SU-DHL-6 (cell line): ENCODE measurements at regions not wholly inside any gene's neighbourhood (a gene's known extent, or its start where the extent isn't known, plus 50 kb on each side); places are given as distances from the start of the nearest gene placed in this dataset.

ENCODE experiments used
- H2AFZ ChIP-seq: fragments of 200-600 bp; sonication (generic); 2 replicates; pipeline ENCODE4 v1.6.1; 2014; ENCODE audit warnings: low read depth, mild to moderate bottlenecking, moderate library complexity, mixed read lengths, antibody characterized with exemption, low read length; ENCODE audit not compliant: severe bottlenecking
- H3F3A ChIP-seq: fragments of 200-600 bp; shearing (Covaris generic); 2 replicates; pipeline ENCODE4 v1.6.0; 2016; ENCODE audit warnings: antibody characterized with exemption, mild to moderate bottlenecking; ENCODE audit not compliant: insufficient read depth
- H3K27ac ChIP-seq: fragments of 200-600 bp; sonication (generic); 2 replicates; pipeline ENCODE4 v1.5.1; 2016; ENCODE audit warnings: low read depth, mild to moderate bottlenecking, low read length, moderate library complexity, mixed read lengths
- H3K27me3 ChIP-seq: fragments of 200-600 bp; sonication (generic), shearing (Covaris generic); 2 replicates; pipeline ENCODE4 v1.6.0; 2014; ENCODE audit warnings: mild to moderate bottlenecking, low read length
- H3K36me3 ChIP-seq: fragments of 200-600 bp; sonication (generic); 2 replicates; pipeline ENCODE4 v1.6.1; 2014; ENCODE audit warnings: mild to moderate bottlenecking, low read length, mixed read lengths
- H3K4me2 ChIP-seq: fragments of 300-600, 200-600 bp; shearing (Covaris generic), sonication (generic); 2 replicates; pipeline ENCODE4 v1.6.0; 2014; ENCODE audit warnings: low read length, low read depth, mild to moderate bottlenecking; ENCODE audit not compliant: poor library complexity, severe bottlenecking
- H3K4me3 ChIP-seq: fragments of 200-600 bp; sonication (generic); 2 replicates; pipeline ENCODE4 v1.5.1; 2014; ENCODE audit warnings: antibody characterized with exemption, low read length, mild to moderate bottlenecking, mixed read lengths; ENCODE audit not compliant: insufficient read depth, poor library complexity, severe bottlenecking
- H3K79me2 ChIP-seq: fragments of 200-600 bp; sonication (generic); 2 replicates; pipeline ENCODE4 v1.6.1; 2014; ENCODE audit warnings: mild to moderate bottlenecking, low read length, moderate library complexity; ENCODE audit not compliant: insufficient read depth
- H3K9ac ChIP-seq: fragments of 200-600 bp; sonication (generic); 2 replicates; pipeline ENCODE4 v1.7.0; 2014; ENCODE audit warnings: mild to moderate bottlenecking, low read length
- H3K9me2 ChIP-seq: fragments of 200-600 bp; sonication (generic); replicated peaks from 2 replicates; pipeline ENCODE4 v1.6.1; 2014; ENCODE audit warnings: low read length; ENCODE audit not compliant: insufficient read depth
- H3K9me3 ChIP-seq: fragments of 200-600 bp; sonication (generic); 2 replicates; pipeline ENCODE4 v1.6.1; 2014; ENCODE audit warnings: low read length, mixed read lengths; ENCODE audit not compliant: insufficient read depth
- H4K20me1 ChIP-seq: fragments of 200-600 bp; sonication (generic); 2 replicates; pipeline ENCODE4 v1.6.1; 2014; ENCODE audit warnings: low read depth, mild to moderate bottlenecking, antibody characterized with exemption, low read length, moderate library complexity, mixed read lengths
- CTCF ChIP-seq: fragments of 200-600 bp; sonication (generic); IDR thresholded peaks from one replicate; pipeline ENCODE4 v1.5.1; 2017; ENCODE audit warnings: antibody characterized with exemption, mild to moderate bottlenecking, low read length, moderate library complexity; ENCODE audit not compliant: insufficient read depth, poor library complexity, severe bottlenecking
- EZH2phosphoT487 ChIP-seq: fragments of 200-600 bp; sonication (generic), shearing (Covaris generic); conservative IDR thresholded peaks from 2 replicates; pipeline ENCODE4 v1.6.1; 2018; ENCODE audit warnings: mild to moderate bottlenecking, antibody characterized with exemption, low read length, moderate library complexity, mixed read lengths

DNA sequence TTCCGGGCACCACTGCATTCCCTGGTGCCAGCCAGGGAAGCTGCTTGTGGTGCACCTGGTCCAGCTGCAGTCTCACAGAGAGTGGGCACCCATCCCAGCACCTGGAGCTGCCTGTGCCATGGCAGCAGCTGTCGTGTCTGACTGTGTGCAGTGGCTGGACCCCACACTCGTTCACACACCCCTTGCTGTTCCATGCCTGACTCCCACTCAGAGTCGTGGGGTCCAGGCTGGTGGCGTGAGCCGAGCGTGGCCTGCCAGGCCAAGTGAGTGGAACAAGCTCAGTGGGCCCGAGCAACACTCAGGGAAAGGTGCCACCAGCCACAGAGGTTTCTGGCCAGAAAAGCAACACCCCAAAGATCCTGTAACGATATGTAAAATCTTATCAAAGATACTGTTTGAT lies 97.2 kb upstream of the KCNK1 start:
- Histone ChIP-seq H4K20me1 (no peaks in the 10 kb centered on the region), H3K9ac (no peak overlapping the region), H3F3A (no peaks in the 10 kb centered on the region), H3K27me3 (no peaks in the 10 kb centered on the region), H3K79me2 (no peaks in the 10 kb centered on the region), H3K9me2 (no peaks in the 10 kb centered on the region), H3K27ac (no peak overlapping the region), H3K4me3 (no peak overlapping the region), H2AFZ (no peak overlapping the region), H3K36me3 (no peaks in the 10 kb centered on the region), H3K4me2 (no peak overlapping the region), H3K9me3 (no peaks in the 10 kb centered on the region)
- TF ChIP-seq EZH2phosphoT487 (no peak), CTCF (no peak)

- H4K20me1 ChIP-seq = no peaks in the 10 kb centered on the region
- TF ChIP-seq CTCF (peak; percentile 47), EZH2phosphoT487 (no peak)
- H3K9me2 ChIP-seq = no peaks in the 10 kb centered on the region
- H3F3A ChIP-seq = no peaks in the 10 kb centered on the region
- H3K36me3 ChIP-seq = no peaks in the 10 kb centered on the region
- no peaks in the 10 kb centered on the region for H3K9me3 ChIP-seq
- no peak overlapping the region for H3K4me2 ChIP-seq
- H2AFZ ChIP-seq = no peak overlapping the region
- no peaks in the 10 kb centered on the region for H3K27me3 ChIP-seq
- H3K9ac ChIP-seq = no peak overlapping the region
- no peak overlapping the region for H3K4me3 ChIP-seq
- no peak overlapping the region for H3K27ac ChIP-seq
- no peaks in the 10 kb centered on the region for H3K79me2 ChIP-seq
These were observed 95.6 kb upstream of the KCNK1 start for GRCh38 chr1:233518344-233518743.

DNA sequence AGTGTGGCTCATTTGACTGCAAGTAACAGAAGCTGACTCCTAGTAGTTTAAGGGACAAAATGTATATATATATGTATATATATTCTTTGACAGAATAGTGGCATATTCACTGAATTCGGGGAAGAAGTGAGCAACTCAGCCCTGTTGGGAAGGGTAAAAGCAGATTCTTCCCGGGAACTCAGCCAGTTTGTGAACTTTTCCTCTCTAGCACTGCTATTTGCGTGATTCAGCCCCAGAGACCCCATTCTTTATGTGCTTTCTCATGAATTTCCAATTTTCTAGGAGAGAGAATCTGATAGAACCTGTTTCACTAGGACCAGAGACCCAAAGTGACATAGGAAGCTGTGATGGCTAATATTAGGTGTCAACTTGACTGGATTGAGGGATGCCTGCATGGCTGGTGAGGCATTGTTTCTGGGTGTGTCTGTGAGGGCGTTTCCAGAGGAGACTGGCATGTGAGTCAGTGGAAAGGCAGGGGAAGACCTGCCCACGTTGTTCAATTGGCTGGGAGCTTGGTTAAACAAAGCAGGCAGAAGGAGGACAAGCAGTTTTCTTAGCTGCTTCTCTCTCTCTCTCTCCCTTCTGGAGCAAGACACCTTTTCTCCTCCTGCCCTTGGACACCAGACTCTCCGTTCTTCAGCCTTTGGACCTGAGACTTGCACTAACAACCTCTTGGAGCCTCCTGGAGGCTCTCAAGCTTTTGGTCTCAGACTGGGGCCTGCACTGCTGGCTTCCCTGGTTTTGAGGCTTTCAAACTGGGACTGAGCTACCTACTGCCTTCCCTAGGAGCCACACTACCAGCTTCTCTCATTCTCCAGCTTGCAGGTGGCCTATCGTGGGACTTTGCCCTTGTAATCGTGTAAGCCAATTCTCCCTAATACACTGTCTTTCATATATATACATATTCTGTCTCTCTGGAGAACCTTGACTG lies 93.4 kb upstream of the KCNK1 start:
- Histone ChIP-seq H3K9ac (no peak overlapping the region), H3K4me3 (no peak overlapping the region), H3F3A (no peaks in the 10 kb centered on the region), H3K27me3 (no peaks in the 10 kb centered on the region), H3K27ac (no peak overlapping the region), H2AFZ (no peak overlapping the region), H3K4me2 (no peak overlapping the region), H3K79me2 (no peaks in the 10 kb centered on the region), H3K9me2 (no peaks in the 10 kb centered on the region), H3K9me3 (no peaks in the 10 kb centered on the region), H3K36me3 (no peaks in the 10 kb centered on the region), H4K20me1 (no peaks in the 10 kb centered on the region)
- no peak for TF ChIP-seq EZH2phosphoT487
- no peak for TF ChIP-seq CTCF
